ENCODE measurements at regions not wholly inside any gene's neighbourhood (a gene's known extent, or its start where the extent isn't known, plus 50 kb on each side); places are given as distances from the start of the nearest gene placed in this dataset.

DNA sequence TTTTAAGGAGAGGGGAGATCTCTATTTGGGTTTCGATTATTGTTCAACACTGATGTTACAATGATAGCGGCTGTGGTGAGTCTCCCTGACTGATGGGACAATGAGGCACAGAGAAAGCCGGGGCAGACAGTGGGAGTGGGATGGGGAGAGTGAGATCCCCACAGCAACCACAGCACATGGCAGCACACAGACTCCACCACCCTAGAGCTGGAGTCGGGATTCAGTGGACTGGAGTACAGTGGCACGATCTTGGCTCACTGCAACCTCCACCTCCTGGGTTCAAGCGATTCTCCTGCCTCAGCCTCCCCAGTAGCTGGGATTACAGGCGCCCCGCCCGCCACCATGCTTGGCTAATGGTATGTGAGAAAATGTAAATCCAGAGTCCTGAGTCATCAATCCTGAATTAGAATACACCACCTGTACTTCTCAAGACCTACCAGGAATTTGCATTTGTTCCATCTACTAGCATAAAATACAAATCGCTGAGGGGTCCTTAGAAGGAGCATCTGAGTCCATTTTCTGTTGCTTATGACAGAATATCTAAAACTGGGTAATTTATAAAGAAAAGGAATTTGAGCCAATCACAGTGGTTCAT is 125.8 kb downstream of the TOMM20 start:
- Mint-ChIP-seq H3K27me3 (ENCODE audit: low read depth) (no peaks in the 10 kb centered on the region), H3K4me1 (peaks cover under 1% of the 10 kb centered on the region), H3K36me3 (ENCODE audit: low read depth) (no peaks in the 10 kb centered on the region), H3K27ac (ENCODE audit: unreplicated experiment) (no peak overlapping the region), H3K9me3 (peaks cover 4% of the 10 kb centered on the region), H3K4me3 (no peak overlapping the region)
- TF ChIP-seq, protein P1, sequence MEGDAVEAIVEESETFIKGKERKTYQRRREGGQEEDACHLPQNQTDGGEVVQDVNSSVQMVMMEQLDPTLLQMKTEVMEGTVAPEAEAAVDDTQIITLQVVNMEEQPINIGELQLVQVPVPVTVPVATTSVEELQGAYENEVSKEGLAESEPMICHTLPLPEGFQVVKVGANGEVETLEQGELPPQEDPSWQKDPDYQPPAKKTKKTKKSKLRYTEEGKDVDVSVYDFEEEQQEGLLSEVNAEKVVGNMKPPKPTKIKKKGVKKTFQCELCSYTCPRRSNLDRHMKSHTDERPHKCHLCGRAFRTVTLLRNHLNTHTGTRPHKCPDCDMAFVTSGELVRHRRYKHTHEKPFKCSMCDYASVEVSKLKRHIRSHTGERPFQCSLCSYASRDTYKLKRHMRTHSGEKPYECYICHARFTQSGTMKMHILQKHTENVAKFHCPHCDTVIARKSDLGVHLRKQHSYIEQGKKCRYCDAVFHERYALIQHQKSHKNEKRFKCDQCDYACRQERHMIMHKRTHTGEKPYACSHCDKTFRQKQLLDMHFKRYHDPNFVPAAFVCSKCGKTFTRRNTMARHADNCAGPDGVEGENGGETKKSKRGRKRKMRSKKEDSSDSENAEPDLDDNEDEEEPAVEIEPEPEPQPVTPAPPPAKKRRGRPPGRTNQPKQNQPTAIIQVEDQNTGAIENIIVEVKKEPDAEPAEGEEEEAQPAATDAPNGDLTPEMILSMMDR (conservative IDR thresholded peaks at IDR 0.05), result no peak
- no peak for DNase-seq (ENCODE audit: low read depth, low spot score)

DNA sequence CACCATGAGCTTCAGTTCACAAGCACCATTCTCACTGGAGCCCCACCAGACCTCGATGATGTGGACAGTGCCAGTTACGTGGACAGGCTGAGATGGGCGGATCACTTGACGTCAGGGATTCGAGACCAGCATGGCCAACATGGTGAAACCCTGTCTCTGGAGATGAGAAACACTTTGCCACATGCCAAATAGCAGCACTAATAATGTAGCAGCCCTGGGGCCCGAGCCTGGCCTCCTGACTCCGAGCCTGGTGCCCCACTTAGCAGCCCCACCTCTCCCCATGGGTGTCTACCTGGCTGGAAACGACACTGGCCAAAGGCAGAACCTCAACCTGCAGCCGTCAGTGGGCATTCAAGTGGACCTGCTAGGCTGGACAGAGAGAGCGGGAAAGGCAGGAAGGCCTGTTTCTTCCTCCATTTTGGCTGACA is 129.1 kb downstream of the TOMM20 start:
- Mint-ChIP-seq H3K4me1 (peaks cover 5% of the 10 kb centered on the region), H3K4me3 (no peak overlapping the region), H3K27me3 (ENCODE audit: low read depth) (no peaks in the 10 kb centered on the region), H3K27ac (ENCODE audit: unreplicated experiment) (no peak overlapping the region), H3K36me3 (ENCODE audit: low read depth) (no peaks in the 10 kb centered on the region), H3K9me3 (no peaks in the 10 kb centered on the region)
- TF ChIP-seq, protein P1 (conservative IDR thresholded peaks at IDR 0.05), result no peak
- no peak for DNase-seq (ENCODE audit: low read depth, low spot score)

DNA sequence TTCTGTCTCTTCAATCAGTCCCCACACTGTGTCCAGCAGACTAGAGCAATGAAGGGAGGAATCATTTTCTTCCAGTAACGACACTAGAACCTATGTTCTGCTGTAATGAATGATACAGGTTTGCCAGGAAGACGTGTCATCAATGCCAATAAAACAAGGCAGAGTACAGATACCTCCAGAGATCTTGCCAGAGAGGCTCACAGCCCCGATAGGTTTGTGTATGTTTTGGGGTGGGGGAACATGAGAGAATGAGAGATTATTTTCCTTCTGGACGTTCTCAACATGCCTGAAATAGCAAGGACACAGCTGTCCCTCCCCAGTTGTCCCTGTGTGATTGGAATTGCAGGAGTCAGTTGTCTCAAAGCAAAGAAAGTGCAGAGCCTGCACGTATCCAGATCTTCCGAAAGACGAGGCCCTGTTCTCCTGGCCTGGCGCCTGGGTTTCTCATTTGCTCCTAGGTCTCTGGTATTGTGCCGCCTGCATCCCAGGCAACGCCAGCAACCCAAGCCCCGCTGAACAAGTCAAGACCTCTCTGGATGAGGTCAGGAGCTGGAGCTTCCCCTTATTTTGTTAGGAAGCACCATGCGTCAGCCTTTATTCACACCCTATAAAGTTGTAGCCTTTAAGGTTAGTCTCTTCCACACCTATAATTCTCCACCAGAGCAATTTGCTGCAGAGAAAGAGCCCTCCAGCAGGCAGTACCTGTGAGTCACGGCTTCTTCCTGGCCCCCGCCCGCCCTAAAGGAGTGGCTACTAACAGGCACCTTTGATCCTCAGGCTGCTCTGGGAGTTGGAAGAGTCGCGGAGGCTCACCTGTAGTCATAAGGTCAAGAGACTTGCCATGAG is 130.5 kb downstream of the TOMM20 start:
- Mint-ChIP-seq H3K4me1 (peaks cover 5% of the 10 kb centered on the region), H3K4me3 (no peak overlapping the region), H3K9me3 (no peaks in the 10 kb centered on the region), H3K27ac (ENCODE audit: unreplicated experiment) (no peak overlapping the region), H3K27me3 (ENCODE audit: low read depth) (peaks cover 2% of the 10 kb centered on the region), H3K36me3 (ENCODE audit: low read depth) (no peaks in the 10 kb centered on the region)
- TF ChIP-seq, protein P1 (conservative IDR thresholded peaks at IDR 0.05), result no peak
- DNase-seq (ENCODE audit: low read depth, low spot score), result no peak

DNA sequence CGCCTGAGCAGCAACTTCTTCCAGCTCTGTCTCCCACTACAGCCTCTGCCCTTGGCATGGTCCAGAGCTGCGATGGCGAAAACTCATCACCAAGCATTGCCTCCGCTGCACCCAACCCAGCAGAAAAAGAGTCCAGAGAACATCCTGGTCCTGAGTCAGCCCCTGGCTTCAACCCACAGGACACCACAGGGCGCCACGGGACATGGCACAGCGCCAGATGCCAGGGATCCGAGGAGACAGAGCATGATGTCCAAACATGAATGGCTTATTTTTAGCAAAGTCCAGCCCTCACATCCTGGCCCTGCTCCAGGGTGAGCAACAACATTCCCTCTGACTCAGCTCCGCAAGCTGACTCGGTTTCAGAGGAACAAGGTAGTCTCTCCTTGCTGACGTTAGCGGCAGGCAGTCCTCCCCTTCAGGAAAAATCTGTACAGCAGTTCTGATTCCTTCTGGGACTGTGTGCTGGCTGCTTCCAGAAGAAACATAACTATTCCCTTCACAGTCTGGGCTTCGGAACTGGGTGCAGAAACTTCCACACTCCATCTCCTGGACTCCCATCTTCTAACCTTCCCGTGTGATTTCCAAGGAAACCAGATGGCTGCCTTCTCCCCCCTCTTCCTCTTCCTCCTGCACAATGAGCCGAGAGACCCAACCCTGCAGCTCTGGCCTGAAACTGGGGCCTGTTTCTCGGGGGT is 131.3 kb downstream of the TOMM20 start:
- Mint-ChIP-seq H3K4me1 (peaks cover 5% of the 10 kb centered on the region), H3K27ac (ENCODE audit: unreplicated experiment) (no peak overlapping the region), H3K9me3 (no peaks in the 10 kb centered on the region), H3K4me3 (no peak overlapping the region), H3K36me3 (ENCODE audit: low read depth) (no peaks in the 10 kb centered on the region), H3K27me3 (ENCODE audit: low read depth) (peaks cover 2% of the 10 kb centered on the region)
- no peak for DNase-seq (ENCODE audit: low read depth, low spot score)
- TF ChIP-seq, protein P1 (conservative IDR thresholded peaks at IDR 0.05), result no peak

DNA sequence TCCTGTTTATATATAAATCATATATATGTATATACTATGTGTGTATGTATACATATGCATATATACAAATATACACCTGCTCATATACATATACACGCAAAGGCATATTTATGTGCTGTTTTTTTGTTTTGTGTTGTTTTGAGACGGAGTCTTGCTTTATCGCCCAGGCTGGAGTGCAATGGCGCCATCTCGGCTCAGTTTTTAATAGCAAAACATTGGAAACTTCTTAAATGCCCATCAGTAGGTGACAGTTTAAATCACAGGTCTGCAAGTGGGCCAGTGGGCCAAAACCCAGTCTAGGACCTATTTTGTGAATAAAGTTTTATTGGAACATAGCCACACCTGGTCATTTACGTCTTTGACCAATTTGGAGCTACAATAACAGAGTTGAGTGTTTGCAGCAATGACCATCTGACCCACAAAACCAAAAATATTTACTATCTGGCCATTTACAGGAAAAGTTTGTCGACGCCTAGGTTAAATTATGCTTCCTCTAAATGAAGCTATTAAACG is 132.3 kb downstream of the TOMM20 start:
- no peak overlapping the region for H3K27ac Mint-ChIP-seq (ENCODE audit: unreplicated experiment)
- peaks cover 3% of the 10 kb centered on the region for H3K27me3 Mint-ChIP-seq (ENCODE audit: low read depth)
- TF ChIP-seq, protein P1 (conservative IDR thresholded peaks at IDR 0.05), result no peak
- peaks cover 6% of the 10 kb centered on the region for H3K4me1 Mint-ChIP-seq
- no peaks in the 10 kb centered on the region for H3K36me3 Mint-ChIP-seq (ENCODE audit: low read depth)
- no peak for DNase-seq (ENCODE audit: low read depth, low spot score)
- no peak overlapping the region for H3K4me3 Mint-ChIP-seq
- H3K9me3 Mint-ChIP-seq, result peaks cover 1% of the 10 kb centered on the region

Measured in neural crest cell (in vitro differentiated cells).